ENCODE measurements at regions not wholly inside any gene's neighbourhood (a gene's known extent, or its start where the extent isn't known, plus 50 kb on each side); places are given as distances from the start of the nearest gene placed in this dataset.

DNA sequence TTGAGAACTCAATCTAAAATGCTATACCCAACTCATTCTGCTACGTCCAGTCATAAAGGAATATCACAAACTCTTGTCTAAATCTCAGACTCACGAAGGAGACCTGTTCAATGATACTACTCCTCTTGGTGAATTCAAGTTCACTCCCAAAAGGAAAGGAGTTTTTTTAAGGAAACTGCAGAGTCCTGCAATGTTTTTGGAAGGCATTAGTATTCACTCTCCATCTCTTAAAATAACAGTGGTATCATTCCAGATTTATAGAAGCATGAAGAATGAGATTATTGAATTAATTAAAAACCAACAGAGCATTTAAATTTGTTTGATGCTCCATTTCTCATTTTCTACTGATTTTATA lies 73.4 kb downstream of the FOXD1 start (continued):
- TF ChIP-seq, protein P1, sequence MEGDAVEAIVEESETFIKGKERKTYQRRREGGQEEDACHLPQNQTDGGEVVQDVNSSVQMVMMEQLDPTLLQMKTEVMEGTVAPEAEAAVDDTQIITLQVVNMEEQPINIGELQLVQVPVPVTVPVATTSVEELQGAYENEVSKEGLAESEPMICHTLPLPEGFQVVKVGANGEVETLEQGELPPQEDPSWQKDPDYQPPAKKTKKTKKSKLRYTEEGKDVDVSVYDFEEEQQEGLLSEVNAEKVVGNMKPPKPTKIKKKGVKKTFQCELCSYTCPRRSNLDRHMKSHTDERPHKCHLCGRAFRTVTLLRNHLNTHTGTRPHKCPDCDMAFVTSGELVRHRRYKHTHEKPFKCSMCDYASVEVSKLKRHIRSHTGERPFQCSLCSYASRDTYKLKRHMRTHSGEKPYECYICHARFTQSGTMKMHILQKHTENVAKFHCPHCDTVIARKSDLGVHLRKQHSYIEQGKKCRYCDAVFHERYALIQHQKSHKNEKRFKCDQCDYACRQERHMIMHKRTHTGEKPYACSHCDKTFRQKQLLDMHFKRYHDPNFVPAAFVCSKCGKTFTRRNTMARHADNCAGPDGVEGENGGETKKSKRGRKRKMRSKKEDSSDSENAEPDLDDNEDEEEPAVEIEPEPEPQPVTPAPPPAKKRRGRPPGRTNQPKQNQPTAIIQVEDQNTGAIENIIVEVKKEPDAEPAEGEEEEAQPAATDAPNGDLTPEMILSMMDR (conservative IDR thresholded peaks at IDR 0.05; ENCODE audit: low read depth in 2 of 2), result no peak
- TF ChIP-seq EZH2 (IDR thresholded peaks at IDR 0.05; ENCODE audit: low read depth, unreplicated experiment) (no peak), STAT1 (IDR thresholded peaks at IDR 0.05; ENCODE audit: unreplicated experiment) (no peak)
- TF ChIP-seq, protein P2, sequence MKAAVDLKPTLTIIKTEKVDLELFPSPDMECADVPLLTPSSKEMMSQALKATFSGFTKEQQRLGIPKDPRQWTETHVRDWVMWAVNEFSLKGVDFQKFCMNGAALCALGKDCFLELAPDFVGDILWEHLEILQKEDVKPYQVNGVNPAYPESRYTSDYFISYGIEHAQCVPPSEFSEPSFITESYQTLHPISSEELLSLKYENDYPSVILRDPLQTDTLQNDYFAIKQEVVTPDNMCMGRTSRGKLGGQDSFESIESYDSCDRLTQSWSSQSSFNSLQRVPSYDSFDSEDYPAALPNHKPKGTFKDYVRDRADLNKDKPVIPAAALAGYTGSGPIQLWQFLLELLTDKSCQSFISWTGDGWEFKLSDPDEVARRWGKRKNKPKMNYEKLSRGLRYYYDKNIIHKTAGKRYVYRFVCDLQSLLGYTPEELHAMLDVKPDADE (IDR thresholded peaks at IDR 0.05), result no peak

DNA sequence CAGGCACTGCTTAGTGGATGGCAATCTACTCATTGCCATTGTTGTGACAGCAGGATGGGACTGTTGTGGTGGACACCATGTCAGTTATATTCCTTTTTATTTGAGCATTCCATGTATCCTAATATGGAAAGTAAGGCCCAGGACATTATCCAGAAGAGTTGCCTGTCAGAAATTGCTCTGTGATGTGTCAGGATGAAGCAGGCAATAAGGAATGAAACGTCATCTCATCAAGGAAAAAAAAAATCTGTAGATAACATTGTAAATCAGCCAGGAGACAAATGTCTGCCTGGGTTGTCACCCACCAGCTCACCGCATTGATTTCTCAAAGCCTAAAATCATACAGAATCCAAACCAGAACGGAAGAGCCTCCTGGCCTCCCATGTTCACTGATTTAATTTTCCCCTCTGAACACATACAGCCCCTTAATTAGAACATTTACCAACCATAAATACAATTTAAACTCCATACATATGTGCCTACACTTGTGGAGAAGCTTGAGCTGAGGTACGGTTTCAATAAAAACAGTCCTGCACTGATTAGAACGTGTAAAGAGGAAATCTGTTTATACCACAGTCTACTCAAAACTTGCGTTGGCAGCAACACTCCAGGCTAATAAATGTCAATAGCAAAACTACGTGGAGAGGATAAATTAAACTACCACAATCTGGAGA lies 73.9 kb downstream of the FOXD1 start:
- DNase-seq (ENCODE audit: low spot score), result no peak

More for the DNA sequence above, 73.9 kb downstream of the FOXD1 start:
- ATAC-seq, result no peak
- peaks cover 31% of the 10 kb centered on the region for H3K27me3 Mint-ChIP-seq (ENCODE audit: insufficient read depth, low read depth, poor library complexity)
- H3K9me2 ChIP-seq (ENCODE audit: insufficient read depth), result no peaks in the 10 kb centered on the region; the same call in 1 of the 2 replicates
- H3F3A ChIP-seq (replicated peaks; ENCODE audit: low read depth), result 0 out of 2 replicates have a peak, but pooled peaks cover 3% of the 10 kb centered on the region
- H3K4me3 Mint-ChIP-seq, result no peak overlapping the region
- H3K36me3 ChIP-seq (ENCODE audit: insufficient read depth), result no peaks in the 10 kb centered on the region
- H3K79me2 ChIP-seq (replicated peaks; ENCODE audit: insufficient read depth), result no peaks in the 10 kb centered on the region
- H3K4me1 Mint-ChIP-seq, result peaks cover 16% of the 10 kb centered on the region
- no peak overlapping the region for H3K4me3 ChIP-seq
- H3K36me3 Mint-ChIP-seq (ENCODE audit: low read depth), result no peaks in the 10 kb centered on the region
- H3K27me3 ChIP-seq (ENCODE audit: insufficient read depth), result peaks cover 43% of the 10 kb centered on the region
- no peak overlapping the region for H3K27ac Mint-ChIP-seq
- no peak overlapping the region for H3K4me2 ChIP-seq
- peaks cover 10% of the 10 kb centered on the region for H3K4me1 ChIP-seq (ENCODE audit: insufficient read depth)
- no peaks in the 10 kb centered on the region for H3K9me3 Mint-ChIP-seq
- TF ChIP-seq, protein P2 (IDR thresholded peaks at IDR 0.05), result no peak
- TF ChIP-seq, protein P1 (conservative IDR thresholded peaks at IDR 0.05; ENCODE audit: low read depth in 2 of 2), result no peak
- no peak for TF ChIP-seq POLR2AphosphoS5 (IDR thresholded peaks at IDR 0.05; ENCODE audit: low read depth)
- no peaks in the 10 kb centered on the region for H4K20me1 ChIP-seq (replicated peaks; ENCODE audit: insufficient read depth)
- H3K27ac ChIP-seq (ENCODE audit: low read depth), result no peak overlapping the region
- H2AFZ ChIP-seq, result no peak overlapping the region
